Hepatocyte (in vitro differentiated cells): ENCODE measurements at regions not wholly inside any gene's neighbourhood (a gene's known extent, or its start where the extent isn't known, plus 50 kb on each side); places are given as distances from the start of the nearest gene placed in this dataset.

Source experiments
- DNase-seq: peaks from one replicate; pipeline ENCODE4 v3.0.0-alpha.2; 2016; ENCODE audit warnings: low spot score
- H2AFZ ChIP-seq: fragments of 200-600 bp; sonication (generic); 2 replicates; pipeline ENCODE4 v1.6.0; 2016; ENCODE audit warnings: antibody characterized with exemption, mild to moderate bottlenecking
- H3K27ac ChIP-seq: fragments of 200-600 bp; sonication (generic); 2 replicates; pipeline ENCODE4 v1.5.1; 2016; ENCODE audit warnings: mild to moderate bottlenecking
- H3K27me3 ChIP-seq: fragments of 200-600 bp; sonication (generic); 2 replicates; pipeline ENCODE4 v1.6.1; 2016
- H3K36me3 ChIP-seq: fragments of 200-600 bp; sonication (generic); replicated peaks from 2 replicates; pipeline ENCODE4 v1.5.1; 2016; ENCODE audit warnings: low read depth; ENCODE audit not compliant: insufficient read depth
- H3K4me1 ChIP-seq: fragments of 200-600 bp; sonication (generic); 2 replicates; pipeline ENCODE4 v1.5.1; 2016; ENCODE audit warnings: mild to moderate bottlenecking, moderate library complexity; ENCODE audit not compliant: insufficient read depth
- H3K4me2 ChIP-seq: fragments of 200-600 bp; sonication (generic); 2 replicates; pipeline ENCODE4 v1.6.0; 2016
- H3K4me3 ChIP-seq: fragments of 200-600 bp; sonication (generic); 2 replicates; pipeline ENCODE4 v1.5.1; 2016; ENCODE audit warnings: mild to moderate bottlenecking
- H3K79me2 ChIP-seq: fragments of 200-600 bp; sonication (generic); 2 replicates; pipeline ENCODE4 v1.6.0; 2017; ENCODE audit warnings: mild to moderate bottlenecking
- H3K9me2 ChIP-seq: fragments of 200-600 bp; sonication (generic); replicated peaks from 2 replicates; pipeline ENCODE4 v1.6.0; 2017; ENCODE audit warnings: mild to moderate bottlenecking; ENCODE audit not compliant: insufficient read depth
- H3K9me3 ChIP-seq: fragments of 200-600 bp; sonication (generic); 2 replicates; pipeline ENCODE4 v1.5.1; 2016; ENCODE audit warnings: low read depth, mild to moderate bottlenecking
- H4K20me1 ChIP-seq: fragments of 200-600 bp; sonication (generic); 2 replicates; pipeline ENCODE4 v1.6.0; 2016; ENCODE audit warnings: mild to moderate bottlenecking; ENCODE audit not compliant: insufficient read depth, poor library complexity, severe bottlenecking
- CTCF ChIP-seq: fragments of 200-600 bp; sonication (generic); IDR thresholded peaks from 2 replicates; pipeline ENCODE4 v1.5.1; 2016; ENCODE audit warnings: antibody characterized with exemption, mild to moderate bottlenecking; ENCODE audit not compliant: poor library complexity
- EZH2 ChIP-seq: fragments of 200-600 bp; sonication (generic); IDR thresholded peaks from 2 replicates; pipeline ENCODE4 v1.6.1; 2016; ENCODE audit warnings: antibody characterized with exemption, mild to moderate bottlenecking, borderline replicate concordance
- EZH2phosphoT487 ChIP-seq: fragments of 200-600 bp; sonication (generic); IDR thresholded peaks from one replicate; pipeline ENCODE4 v1.6.1; 2018; ENCODE audit warnings: antibody characterized with exemption, mild to moderate bottlenecking, low read depth, moderate library complexity; ENCODE audit not compliant: unreplicated experiment, severe bottlenecking
- WGBS: methylation state at CpG from one replicate; pipeline ENCODE4 v1.1.6; 2016; ENCODE audit warnings: low lambda C conversion rate; ENCODE audit errors: missing lambda C conversion rate; 5-methylcytosine and 5-hydroxymethylcytosine counted together

GRCh38 chr5:74285675-74286280, 354.8 kb downstream of the ENC1 start:
- TF ChIP-seq EZH2phosphoT487 (no peak), CTCF (no peak), EZH2 (no peak)
- Histone ChIP-seq H3K27me3 (no peaks in the 10 kb centered on the region), H3K36me3 (no peaks in the 10 kb centered on the region), H3K4me1 (no peaks in the 10 kb centered on the region), H3K4me2 (no peak overlapping the region), H3K79me2 (no peaks in the 10 kb centered on the region), H3K27ac (no peak overlapping the region), H4K20me1 (no peaks in the 10 kb centered on the region), H3K9me2 (no peaks in the 10 kb centered on the region), H3K4me3 (no peak overlapping the region), H2AFZ (no peak overlapping the region), H3K9me3 (no peaks in the 10 kb centered on the region)
- 83% methylated on average over 5 of the region's 5 CpGs for WGBS
- no peak for DNase-seq

GRCh38 chr5:74282490-74282889, 358.0 kb downstream of the ENC1 start:
- 96% methylated on average over 5 of the region's 5 CpGs for WGBS
- no peaks in the 10 kb centered on the region for H4K20me1 ChIP-seq
- no peaks in the 10 kb centered on the region for H3K9me2 ChIP-seq
- H3K4me3 ChIP-seq: no peak overlapping the region
- H3K9me3 ChIP-seq: no peaks in the 10 kb centered on the region
- no peak overlapping the region for H3K27ac ChIP-seq
- H3K27me3 ChIP-seq: no peaks in the 10 kb centered on the region
- DNase-seq: no peak
- H3K36me3 ChIP-seq: no peaks in the 10 kb centered on the region
- H3K4me2 ChIP-seq: no peak overlapping the region
- TF ChIP-seq EZH2: no peak
- no peak for TF ChIP-seq CTCF
- TF ChIP-seq EZH2phosphoT487: no peak
- H3K79me2 ChIP-seq: no peaks in the 10 kb centered on the region
- no peak overlapping the region for H2AFZ ChIP-seq
- no peaks in the 10 kb centered on the region for H3K4me1 ChIP-seq

- no peaks in the 10 kb centered on the region for H3K27me3 ChIP-seq
- no peak overlapping the region for H3K4me3 ChIP-seq
- no peak for DNase-seq
- H3K79me2 ChIP-seq: no peaks in the 10 kb centered on the region
- no peak overlapping the region for H3K27ac ChIP-seq
- H3K36me3 ChIP-seq: no peaks in the 10 kb centered on the region
- no peaks in the 10 kb centered on the region for H4K20me1 ChIP-seq
- H3K4me2 ChIP-seq: no peak overlapping the region
- no peak overlapping the region for H2AFZ ChIP-seq
- peaks cover 2% of the 10 kb centered on the region for H3K4me1 ChIP-seq
- no peaks in the 10 kb centered on the region for H3K9me3 ChIP-seq
- 56% methylated on average over 6 of the region's 6 CpGs for WGBS
- TF ChIP-seq EZH2: no peak
- no peak for TF ChIP-seq EZH2phosphoT487
- TF ChIP-seq CTCF: no peak
- no peaks in the 10 kb centered on the region for H3K9me2 ChIP-seq
These were observed 359.4 kb downstream of the ENC1 start for GRCh38 chr5:74281166-74281565.

- no peak for DNase-seq
- Histone ChIP-seq H2AFZ (no peak overlapping the region), H3K9me3 (no peaks in the 10 kb centered on the region), H3K27me3 (no peaks in the 10 kb centered on the region), H4K20me1 (no peaks in the 10 kb centered on the region), H3K79me2 (no peaks in the 10 kb centered on the region), H3K4me3 (no peak overlapping the region), H3K9me2 (no peaks in the 10 kb centered on the region), H3K27ac (no peak overlapping the region), H3K4me1 (peaks cover 8% of the 10 kb centered on the region), H3K36me3 (no peaks in the 10 kb centered on the region), H3K4me2 (no peak overlapping the region)
- WGBS: 100% methylated on average over 1 of the region's 1 CpG
- TF ChIP-seq EZH2 (no peak), CTCF (no peak), EZH2phosphoT487 (no peak)
These were observed 360.2 kb downstream of the ENC1 start for GRCh38 chr5:74280306-74280705.
